ENCODE measurements at regions not wholly inside any gene's neighbourhood (a gene's known extent, or its start where the extent isn't known, plus 50 kb on each side); places are given as distances from the start of the nearest gene placed in this dataset.

DNA sequence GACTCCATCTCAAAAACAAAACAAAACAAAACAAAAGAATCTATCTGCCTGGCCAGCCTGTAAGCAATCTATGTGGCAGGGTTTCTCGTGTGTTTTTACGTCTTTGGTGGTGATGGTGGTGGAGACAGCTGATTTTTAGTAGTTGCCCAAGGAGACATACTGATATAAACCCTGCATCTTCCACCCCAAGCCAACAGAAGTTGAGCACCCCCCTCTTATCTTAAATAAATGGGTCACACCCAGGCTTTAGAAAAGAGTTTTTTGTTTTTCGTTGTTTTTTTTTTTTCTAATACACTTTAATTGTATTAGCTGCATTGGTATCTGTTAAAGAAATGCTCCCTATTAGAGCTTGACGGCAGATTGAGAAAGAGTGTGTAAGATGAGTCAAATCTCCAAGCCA is 134.7 kb downstream of the GLUL start:
- TF ChIP-seq, protein P1, sequence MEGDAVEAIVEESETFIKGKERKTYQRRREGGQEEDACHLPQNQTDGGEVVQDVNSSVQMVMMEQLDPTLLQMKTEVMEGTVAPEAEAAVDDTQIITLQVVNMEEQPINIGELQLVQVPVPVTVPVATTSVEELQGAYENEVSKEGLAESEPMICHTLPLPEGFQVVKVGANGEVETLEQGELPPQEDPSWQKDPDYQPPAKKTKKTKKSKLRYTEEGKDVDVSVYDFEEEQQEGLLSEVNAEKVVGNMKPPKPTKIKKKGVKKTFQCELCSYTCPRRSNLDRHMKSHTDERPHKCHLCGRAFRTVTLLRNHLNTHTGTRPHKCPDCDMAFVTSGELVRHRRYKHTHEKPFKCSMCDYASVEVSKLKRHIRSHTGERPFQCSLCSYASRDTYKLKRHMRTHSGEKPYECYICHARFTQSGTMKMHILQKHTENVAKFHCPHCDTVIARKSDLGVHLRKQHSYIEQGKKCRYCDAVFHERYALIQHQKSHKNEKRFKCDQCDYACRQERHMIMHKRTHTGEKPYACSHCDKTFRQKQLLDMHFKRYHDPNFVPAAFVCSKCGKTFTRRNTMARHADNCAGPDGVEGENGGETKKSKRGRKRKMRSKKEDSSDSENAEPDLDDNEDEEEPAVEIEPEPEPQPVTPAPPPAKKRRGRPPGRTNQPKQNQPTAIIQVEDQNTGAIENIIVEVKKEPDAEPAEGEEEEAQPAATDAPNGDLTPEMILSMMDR (IDR thresholded peaks at IDR 0.05; ENCODE audit: low read length): no peak
- TF ChIP-seq EZH2phosphoT487 (IDR thresholded peaks at IDR 0.05; ENCODE audit: low read length) (no peak), EZH2 (optimal IDR thresholded peaks at IDR 0.05; ENCODE audit: low read depth, low read length) (no peak)

Data from MM.1S (cell line).